Left forelimb (tissue), 1 donor: ENCODE measurements at regions not wholly inside any gene's neighbourhood (a gene's known extent, or its start where the extent isn't known, plus 50 kb on each side); places are given as distances from the start of the nearest gene placed in this dataset.
"Not testable (repeated sequence)": the region's sequence is repeated elsewhere in the genome, so short reads cannot be mapped to it uniquely, and the experiment has no call there.

Experiments
- DNase-seq: peaks from one replicate; pipeline ENCODE4 v3.0.0-alpha.2; 2018; ENCODE audit warnings: low spot score

DNA sequence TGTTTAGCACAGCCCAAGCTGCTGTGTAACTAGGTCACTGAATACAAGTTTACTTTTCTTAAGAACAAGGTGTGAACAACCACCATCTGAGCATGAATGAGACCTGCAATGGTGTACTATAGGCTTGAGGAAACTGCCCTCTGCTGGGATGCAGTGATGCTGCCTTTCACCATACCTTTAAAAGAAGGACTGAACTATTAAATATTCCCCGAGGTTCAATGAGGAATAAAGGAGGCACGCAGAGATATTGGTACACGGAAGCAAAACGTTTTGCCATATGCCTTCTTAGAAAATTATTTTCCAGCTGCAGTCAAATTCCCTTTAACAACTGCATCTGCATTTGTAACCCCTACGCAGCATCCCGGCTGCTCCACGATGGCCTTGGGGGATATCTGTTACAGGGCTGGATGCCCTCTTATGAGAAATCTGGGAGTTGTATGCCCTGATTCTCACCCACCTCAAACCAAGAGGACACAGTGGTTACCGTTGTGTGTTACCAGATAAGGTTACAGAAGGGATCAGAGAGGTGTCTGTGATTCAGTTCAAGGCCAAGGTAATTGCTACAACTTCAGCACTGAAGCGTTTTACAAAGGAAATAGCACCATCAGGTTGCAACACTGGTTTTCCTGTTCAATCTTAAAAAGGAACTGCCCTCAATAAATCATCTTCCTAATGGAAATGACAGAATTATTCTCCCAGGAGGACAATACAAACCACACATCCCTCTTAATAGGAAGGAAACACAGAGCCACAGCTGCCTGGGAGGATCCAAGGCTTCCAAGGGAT is 470.5 kb downstream of the LTN1 start:
- no peak for DNase-seq

DNA sequence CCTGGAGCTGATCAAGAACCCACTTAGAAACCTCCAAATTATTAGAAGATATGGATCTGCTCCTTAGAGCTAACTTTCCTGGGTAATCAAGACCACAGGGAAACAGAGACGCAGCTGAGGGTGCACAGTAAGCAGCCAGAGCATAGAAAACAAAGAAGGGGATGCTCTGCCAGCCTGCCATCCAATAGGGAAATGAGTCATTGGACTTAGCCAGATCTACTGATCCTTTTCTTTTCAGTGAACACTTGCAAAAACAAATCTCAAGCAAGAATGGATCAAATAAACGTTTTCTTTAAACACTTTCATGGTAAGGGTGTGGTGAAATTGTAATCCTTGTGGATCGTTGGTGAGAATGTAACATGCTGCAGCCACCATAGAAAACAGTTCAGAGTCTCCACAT is 474.0 kb downstream of the LTN1 start:
- DNase-seq: no peak

DNA sequence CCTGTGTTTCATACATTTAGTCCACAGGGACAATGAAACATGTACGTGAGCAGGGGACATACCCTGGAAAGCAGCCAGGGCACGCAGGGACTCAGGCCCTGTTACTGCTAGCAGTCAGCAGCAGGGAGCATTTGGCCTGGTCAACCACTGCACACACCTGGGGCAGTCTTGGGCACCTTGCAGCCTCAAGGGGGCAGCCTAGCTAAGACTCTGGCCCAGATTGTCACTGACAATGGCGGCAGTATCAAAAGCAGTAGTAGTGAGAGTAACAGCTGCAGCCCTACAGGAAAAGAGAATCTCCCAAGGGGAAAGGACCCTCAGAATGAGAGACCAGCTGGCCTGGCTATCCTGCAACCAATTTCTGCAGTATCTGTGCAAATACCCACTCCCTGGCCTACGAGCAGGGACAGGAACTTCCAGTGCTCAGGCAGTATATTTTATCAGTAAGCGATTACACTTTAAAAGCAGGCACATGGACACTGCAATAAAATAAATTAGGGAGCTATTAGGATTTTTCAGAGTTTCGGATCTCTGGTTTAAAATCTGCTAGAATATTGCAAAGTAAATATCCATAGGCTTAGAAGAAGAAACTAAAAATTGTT is 475.6 kb downstream of the LTN1 start:
- DNase-seq: no peak

DNA sequence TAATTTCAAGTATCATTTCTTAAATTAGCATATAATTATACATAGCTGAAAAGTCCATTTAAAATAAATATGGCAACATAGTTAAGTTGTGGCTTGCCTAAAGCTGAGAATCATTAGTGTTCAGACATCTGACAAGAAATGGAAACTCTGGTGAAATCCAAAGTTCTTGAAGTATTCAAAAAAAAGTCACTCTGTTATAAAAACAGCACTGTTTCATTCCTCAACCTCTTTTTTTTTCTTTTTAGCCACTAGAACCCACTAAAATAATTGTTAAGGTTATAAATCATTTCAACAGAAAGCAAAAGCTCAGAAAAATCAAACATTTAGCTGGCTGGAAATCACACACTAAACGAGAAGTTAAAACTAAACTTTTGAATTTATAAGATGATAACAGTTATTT is 476.7 kb downstream of the LTN1 start:
- DNase-seq: no peak

DNA sequence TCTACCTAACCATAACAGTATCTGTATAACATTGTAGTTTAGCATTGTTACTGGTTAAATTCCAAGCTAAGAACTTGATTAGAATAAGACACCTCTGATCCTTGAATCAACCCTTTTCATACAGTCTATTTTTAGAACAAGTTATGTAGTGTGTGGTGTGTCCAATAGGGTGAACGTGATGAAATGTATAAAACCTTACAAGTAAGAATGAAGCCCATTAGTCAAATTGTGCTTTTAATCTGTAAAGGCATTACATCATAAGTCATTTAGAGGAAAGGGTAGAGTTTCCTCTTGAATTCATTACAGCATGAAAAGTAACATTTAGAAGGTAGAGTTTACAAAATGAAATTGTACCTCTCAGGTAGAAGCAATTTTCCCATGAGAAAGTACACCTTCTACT is 479.2 kb downstream of the LTN1 start:
- DNase-seq: no peak

DNA sequence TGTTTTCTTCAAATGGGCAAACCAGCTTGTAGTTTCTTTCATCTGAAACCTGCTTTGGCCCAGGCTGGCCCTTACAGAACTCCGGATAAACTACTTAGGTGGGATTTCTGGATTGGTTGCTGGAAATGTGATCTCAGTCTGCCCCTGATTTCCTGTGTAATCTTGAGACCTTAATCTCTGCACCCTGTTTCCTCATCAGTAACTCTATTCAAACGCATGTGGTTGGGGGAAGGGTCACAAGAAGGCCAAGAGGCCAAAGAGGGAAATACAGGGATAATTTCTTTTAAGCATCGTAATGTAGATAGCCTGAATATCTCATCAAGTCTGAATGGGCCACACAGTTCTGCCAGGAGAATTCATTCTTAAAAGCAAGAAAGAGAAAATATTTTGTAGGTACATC is 483.6 kb downstream of the LTN1 start:
- DNase-seq: no peak

DNA sequence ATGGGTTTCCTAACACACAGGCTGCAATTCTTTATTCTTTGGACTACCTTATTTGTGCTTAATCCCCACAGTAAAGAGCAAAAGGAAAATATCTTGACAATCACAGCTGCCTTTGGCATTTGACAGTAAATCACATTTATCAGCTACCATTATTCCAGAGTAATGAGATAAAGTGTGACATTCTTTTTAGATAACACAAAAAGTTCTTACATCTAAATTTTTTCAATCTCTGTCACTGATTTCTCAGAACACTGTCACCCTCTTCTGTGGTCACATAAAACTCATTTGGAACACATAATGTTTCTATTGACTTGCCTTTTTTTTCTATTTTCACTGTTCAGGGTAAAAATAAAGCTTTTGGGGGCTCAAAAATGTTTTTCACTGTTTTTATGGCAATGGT is 484.6 kb downstream of the LTN1 start:
- no peak for DNase-seq

DNA sequence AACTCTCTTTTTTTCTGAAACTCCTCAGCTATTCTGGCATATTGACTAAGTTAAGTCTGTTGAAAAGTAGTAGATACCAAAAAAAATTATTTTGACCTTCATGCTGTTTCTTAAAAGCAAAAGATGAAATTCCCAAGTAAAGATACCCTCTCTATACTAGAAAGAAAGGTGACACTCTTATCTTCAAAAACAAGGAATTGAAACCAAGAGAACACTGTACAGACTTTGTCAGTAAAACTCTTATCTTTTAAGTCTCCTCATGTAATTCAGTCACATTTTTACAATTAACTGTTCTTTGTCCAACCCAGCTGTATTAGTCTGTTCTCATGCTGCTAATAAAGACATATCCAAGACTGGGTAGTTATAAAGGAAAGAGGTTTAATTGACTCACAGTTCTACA is 496.2 kb downstream of the LTN1 start:
- no peak for DNase-seq

DNA sequence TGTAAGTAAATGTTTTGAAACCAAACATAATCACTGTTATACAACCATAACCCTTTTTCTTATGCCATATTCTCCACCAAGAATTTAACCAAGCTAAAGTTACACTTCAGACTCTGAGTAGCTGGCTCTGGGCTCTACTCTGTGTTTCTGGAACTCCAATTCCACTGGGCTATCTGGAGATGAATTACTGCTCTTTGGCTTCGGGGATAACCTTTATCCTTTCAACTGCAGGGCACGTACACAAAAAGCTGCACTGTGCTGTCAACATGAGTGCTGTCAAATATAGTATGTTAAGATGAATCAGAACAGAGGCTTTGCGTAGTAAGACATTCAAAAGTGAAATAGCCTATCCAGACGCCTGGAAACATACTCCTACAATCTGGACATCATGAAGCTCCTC is 500.6 kb downstream of the LTN1 start:
- DNase-seq: no peak

DNA sequence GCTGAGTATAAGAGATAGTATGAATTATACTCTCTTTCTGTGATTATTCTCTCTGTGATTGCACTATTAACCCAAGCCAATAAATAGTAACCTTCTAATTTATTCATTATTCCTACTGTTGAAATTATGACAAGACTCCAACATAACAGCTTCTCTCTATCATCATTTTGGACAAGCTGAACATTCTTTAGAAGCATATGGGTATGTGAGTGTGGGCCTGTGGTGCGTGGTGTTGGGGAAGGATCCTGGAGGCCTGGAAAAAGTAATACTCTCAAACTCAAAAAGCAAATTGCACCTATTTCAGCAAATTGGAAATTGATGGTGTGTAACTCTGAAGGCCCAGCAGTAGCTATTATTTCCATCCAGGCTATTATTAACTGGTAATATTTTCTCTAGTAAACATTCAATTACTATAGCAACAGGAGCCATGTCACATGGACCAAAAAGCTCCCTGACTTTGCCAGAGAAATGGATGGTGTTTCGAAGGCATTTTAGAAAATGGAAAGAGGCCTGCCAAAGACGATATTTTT is 502.8 kb downstream of the LTN1 start:
- DNase-seq: no peak

DNA sequence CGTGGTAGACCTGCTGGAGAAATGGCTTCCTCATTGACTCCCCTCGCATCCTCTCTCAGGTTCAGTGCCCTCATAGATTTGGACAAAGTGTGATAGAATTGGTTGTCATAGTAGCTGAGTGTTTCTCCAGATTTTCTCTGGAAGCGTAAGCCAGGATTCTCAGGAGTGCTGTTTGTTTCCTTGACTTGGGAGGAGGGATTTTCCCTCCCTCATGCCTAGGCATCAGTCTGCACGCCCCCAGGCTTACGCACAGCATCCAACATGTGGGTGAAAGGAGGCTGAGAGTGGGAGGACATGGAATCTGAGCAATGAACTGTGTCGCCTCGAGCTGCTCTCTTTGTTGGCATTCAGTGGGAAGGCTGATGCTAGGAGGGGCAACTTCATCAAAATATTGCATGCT is 503.5 kb downstream of the LTN1 start:
- no peak for DNase-seq

DNA sequence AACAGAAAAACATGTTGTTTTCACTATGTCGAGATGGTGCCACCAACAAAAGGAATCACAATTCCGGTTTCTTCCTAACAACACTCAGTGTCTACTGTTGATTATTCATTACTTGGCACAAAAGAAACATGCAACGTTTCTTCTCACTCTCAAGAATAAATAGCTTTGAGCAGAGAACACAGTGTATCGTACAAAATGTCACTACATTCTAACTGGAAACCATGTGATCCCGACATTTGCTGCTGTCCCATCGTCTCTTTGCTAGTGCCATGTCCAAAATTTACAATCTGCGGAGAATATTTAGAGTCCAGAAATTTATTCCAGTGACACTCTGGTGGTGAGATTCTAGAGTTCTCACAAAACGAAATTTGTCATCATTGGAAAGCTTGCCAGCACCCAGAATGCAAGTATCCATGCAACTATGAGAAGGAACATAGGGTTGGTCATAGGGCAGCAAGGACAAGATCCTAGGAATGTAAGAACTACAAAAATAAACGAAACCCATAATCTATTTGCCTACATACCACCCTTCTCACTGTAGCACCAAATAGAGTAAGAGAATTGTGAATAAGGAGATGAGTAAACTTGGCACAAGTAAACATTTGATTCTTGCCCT is 505.1 kb downstream of the LTN1 start:
- DNase-seq: no peak

DNA sequence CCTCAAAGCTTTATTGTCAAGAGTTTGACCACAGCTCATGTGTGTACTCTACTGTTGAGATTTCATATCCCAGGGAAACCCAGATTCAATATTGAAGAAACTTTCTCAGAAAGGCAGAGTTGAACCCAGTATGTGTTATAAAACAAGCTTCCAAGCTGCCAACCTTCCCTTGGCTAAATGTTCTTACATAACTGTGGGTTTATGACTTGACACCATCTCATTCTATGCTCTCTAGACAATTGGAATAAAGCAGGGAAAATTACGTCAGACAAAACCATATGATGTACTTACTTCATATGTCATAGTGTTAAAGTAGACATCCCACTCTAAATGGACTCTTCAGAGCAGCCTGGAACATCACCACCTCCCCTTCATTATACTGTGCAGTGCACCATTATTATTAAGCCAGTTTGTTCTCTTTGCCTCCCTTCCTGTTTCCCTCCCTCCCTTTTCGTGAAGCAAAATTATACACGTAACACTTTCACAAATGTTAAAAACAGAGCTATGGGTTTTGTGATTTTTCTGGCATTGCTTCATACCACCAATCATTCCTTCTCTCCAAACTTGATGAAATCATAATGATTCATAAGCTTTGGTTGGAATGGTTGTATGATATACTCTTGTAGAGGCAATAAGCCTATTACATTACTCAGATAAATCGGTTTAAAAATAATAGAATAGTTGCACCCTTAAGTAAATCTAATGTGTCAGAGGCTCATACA is 507.2 kb downstream of the LTN1 start:
- no peak for DNase-seq

DNA sequence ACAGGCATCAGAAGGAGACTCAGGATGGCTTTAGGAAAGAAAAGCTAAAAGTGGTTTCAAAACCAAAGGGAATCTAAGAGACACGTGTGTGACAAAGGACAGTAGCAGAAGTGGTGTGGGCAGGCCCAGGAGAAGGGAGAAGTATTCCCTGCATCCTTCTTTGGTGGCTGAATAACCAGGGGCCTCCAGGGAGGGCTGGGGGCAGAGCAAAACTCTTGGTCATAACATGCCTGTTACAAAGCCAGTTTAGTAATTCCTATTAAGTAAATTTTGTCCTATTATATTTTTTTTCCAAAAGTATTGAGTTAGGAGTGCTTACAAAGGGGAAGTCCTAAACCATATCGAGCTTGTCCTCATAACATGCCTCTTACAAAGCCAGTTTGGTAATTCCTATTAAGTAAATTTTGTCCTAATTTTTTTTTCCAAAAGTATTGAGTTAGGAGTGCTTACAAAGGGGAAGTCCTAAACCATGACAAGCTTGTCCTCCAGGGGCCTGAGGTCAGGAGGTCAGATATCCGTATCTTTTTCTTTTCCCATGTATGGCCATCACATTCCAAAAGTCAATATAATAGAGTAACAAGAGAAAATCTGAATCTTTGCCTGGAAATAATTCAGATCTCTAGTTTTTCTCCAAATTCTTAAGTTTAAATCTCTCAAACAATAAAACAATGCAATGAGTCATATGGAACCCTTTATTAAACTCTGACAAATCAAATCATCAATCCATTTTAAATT is 509.2 kb downstream of the LTN1 start:
- DNase-seq: no peak

DNA sequence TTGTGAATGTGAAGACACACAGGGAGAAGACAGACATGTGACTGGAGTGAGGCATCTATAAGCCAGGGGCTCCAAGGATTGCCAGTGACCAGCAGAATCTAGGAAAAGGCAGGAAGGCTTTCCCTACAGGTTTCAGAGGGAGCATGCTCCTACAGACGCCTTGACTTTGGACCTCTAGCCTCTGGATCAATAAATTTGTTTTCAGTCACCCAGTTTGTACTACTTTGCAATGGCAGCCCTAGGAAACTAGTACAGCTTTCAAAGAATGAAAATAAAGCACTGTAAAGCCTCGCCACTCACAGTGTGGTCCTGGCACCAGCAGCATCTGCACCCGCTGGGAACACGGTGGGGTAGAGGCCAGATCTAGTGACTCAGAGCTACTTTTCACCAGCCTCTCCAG is 510.0 kb downstream of the LTN1 start:
- DNase-seq: no peak

DNA sequence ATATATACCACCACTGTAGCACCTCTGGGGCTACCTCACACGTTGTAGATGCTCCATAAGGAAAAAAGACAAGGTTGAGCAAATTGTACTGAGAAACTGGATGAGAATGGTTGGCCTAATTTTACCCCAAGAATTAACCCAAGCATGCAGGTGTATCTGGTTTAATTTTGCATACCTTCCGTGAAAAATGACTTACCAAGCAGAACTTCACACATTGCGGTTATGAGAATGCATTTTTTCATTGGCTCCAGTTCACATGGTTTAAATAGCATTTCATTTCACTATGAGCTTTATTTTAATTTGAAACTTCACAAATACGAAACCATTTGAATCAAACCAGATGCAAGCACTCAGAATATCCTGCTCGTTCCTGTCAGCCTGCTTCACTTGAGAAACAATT is 512.2 kb downstream of the LTN1 start:
- DNase-seq: no peak

DNA sequence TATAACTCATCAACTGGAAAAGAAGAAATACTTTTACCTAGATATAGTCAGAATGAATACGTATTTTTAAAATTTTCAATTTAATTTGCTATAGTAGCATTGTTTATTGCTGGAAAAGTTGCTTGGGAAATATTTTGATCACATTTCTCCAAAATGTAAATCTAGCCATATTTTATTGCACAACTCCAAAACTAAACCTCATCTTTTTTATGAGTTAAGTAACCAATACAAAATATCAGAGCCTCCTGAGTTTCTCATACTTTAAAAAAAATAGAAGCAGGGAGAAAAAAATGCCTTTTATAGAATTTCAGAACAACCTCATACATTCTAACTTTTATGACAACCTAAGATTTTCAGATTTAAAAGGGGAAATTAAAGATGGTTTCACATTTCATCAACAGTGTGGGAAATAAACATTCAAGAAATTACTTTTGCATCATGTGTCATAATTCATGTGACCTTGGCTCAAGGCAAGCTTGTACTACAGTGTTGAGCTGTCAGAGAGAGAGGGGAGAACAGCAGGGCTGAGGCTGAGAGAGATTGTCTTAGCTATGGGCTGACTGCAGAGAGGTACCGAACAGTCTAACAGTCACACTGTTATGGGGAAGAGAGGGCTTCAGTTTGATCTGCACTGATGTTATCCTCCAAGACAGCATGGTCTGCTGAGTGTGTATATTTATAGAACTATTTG is 519.0 kb downstream of the LTN1 start:
- DNase-seq: no peak

DNA sequence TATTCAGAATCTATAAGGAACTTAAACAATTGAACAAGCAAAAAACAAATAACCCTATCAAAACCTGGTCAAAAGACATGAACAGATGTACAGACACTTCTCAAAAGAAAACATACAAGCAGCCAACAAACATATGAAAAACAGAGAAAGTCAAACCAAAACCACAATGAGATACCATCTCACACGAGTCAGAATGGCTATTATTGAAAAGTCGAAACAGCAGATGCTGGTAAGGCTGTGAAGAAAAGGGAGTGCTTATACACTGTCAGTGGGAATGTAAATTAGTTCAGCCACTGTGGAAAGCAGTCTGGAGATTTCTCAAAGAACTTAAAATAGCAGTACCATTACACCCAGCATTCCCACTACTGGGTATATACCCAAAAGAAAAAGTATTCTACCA is 520.1 kb downstream of the LTN1 start:
- DNase-seq: not testable (repeated sequence)

DNA sequence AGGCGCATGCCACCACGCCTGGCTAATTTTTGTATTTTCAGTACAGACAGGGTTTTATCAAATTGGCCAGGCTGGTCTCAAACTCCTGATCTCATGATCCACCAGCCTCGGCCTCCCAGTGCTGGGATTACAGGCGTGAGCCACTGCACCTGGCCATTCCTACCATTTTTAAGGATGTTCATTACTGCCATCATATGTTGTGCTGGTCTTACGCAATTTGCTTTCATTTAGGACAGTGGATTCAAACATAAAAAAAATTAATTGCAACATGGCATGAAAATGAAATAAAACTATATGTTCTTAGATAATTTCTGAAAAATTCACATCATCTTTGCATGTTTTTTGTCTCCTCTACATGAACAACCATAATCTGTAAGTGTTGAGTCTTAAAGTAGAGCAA is 527.7 kb downstream of the LTN1 start:
- no peak for DNase-seq

DNA sequence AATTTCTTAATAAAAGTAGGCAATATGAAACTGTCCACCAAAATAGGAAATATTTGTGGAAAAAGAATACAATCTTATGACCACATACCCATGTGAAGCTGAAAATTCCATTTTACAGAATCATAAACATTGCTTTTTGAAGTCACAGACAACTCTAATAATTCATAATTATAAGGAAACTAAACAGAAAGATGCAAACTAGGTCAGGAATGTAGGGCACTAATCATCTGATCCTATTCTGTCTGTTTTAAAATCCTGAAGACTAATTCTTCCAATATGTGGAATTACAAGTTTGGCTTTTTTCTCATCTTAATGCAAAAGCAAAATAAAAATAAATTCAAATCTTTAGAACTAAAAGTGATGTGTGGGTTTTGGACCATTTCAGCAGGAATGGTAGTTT is 528.6 kb downstream of the LTN1 start:
- no peak for DNase-seq

DNA sequence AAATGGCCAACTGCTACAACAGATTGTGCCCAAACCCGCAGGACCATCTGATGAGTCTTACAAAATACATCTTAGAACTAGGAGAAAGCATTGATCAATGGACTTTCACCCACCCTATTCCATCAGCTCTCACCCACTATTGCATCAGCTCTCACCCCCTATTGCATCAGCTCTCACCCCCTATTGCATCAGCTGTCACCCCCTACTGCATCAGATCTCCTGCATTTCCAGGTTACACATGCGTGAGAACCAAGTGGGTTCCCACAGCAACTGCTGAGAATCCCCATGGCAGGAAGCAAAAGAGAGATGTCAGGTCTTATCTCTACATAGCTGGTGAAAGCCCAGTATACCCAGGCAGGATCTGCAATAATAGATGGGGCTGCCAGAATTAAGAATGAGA is 533.5 kb downstream of the LTN1 start:
- no peak for DNase-seq
